T-helper 1 cell (primary cell): ENCODE measurements at regions not wholly inside any gene's neighbourhood (a gene's known extent, or its start where the extent isn't known, plus 50 kb on each side); places are given as distances from the start of the nearest gene placed in this dataset.

Experiments used
- DNase-seq, 5 donors: peaks; one replicate each; pipeline ENCODE4 v3.0.0-alpha.2; 2012 to 2020

- no peak for DNase-seq
These were observed 561.1 kb upstream of the MEF2C start for GRCh38 chr5:89444088-89444487.

GRCh38 chr5:89443508-89443907, 560.5 kb upstream of the MEF2C start:
- DNase-seq = no peak

- DNase-seq = no peak
These were observed 559.0 kb upstream of the MEF2C start for GRCh38 chr5:89441965-89442364.

- DNase-seq = no peak
These were observed 557.7 kb upstream of the MEF2C start for GRCh38 chr5:89440670-89441069.

- DNase-seq = no peak
These were observed 554.8 kb upstream of the MEF2C start for GRCh38 chr5:89437450-89438435.

- DNase-seq = no peak
These were observed 553.5 kb upstream of the MEF2C start for GRCh38 chr5:89436464-89436863.

- DNase-seq = no peak
These were observed 552.4 kb upstream of the MEF2C start for GRCh38 chr5:89435347-89435746.

GRCh38 chr5:89428624-89429023, 545.6 kb upstream of the MEF2C start:
- no peak for DNase-seq

- no peak for DNase-seq
These were observed 542.1 kb upstream of the MEF2C start for GRCh38 chr5:89425062-89425461.

GRCh38 chr5:89421035-89421434, 538.1 kb upstream of the MEF2C start:
- no peak for DNase-seq

- no peak for DNase-seq
These were observed 535.6 kb upstream of the MEF2C start for GRCh38 chr5:89418407-89419085.

GRCh38 chr5:89417990-89418389, 535.0 kb upstream of the MEF2C start:
- DNase-seq = no peak

- DNase-seq = no peak
These were observed 534.5 kb upstream of the MEF2C start for GRCh38 chr5:89417515-89417914.

GRCh38 chr5:89411891-89412290, 528.9 kb upstream of the MEF2C start:
- no peak for DNase-seq

GRCh38 chr5:89407054-89407453, 524.1 kb upstream of the MEF2C start:
- no peak for DNase-seq

GRCh38 chr5:89401659-89402058, 518.7 kb upstream of the MEF2C start:
- DNase-seq = no peak

GRCh38 chr5:89401012-89401411, 518.0 kb upstream of the MEF2C start:
- no peak for DNase-seq

- no peak for DNase-seq
These were observed 516.6 kb upstream of the MEF2C start for GRCh38 chr5:89399548-89399947.

- no peak for DNase-seq
These were observed 514.1 kb upstream of the MEF2C start for GRCh38 chr5:89397096-89397495.

GRCh38 chr5:89396278-89396954, 513.4 kb upstream of the MEF2C start:
- DNase-seq = no peak

- DNase-seq = no peak
These were observed 512.1 kb upstream of the MEF2C start for GRCh38 chr5:89395111-89395510.

GRCh38 chr5:89388872-89389271, 505.9 kb upstream of the MEF2C start:
- DNase-seq = no peak

- DNase-seq = no peak
These were observed 501.4 kb upstream of the MEF2C start for GRCh38 chr5:89384391-89384790.
